ENCODE measurements at regions not wholly inside any gene's neighbourhood (a gene's known extent, or its start where the extent isn't known, plus 50 kb on each side); places are given as distances from the start of the nearest gene placed in this dataset.

- ATAC-seq = peak; percentile 43
- ChIA-PET POLR2A (no interaction called here), CTCF (interaction anchor here (1.2 kb wide), 1 partner anchor 65 kb away, joined by 4 read pairs; no protein-coding TSS in a partner anchor)
- peaks cover 21% of the 10 kb centered on the region for H3K4me1 Mint-ChIP-seq
- H3K27me3 Mint-ChIP-seq (ENCODE audit: low read depth) = no peaks in the 10 kb centered on the region; the same call in none of the 2 replicates
- no peaks in the 10 kb centered on the region for H3K36me3 Mint-ChIP-seq
- H3K9me3 Mint-ChIP-seq = peaks cover 5% of the 10 kb centered on the region
- DNase-seq (ENCODE audit: low spot score) = no peak
- no peak overlapping the region for H3K4me3 Mint-ChIP-seq
- H3K27ac Mint-ChIP-seq = no peak overlapping the region
- TF ChIP-seq CDX4 (CRISPR knock-in tag; IDR thresholded peaks at IDR 0.05; ENCODE audit: borderline replicate concordance) = no peak
Observed at GRCh38 chr16:26710450-26710849, 356.3 kb upstream of the C16orf82 start.

GRCh38 chr16:26712876-26713275 lies 353.9 kb upstream of the C16orf82 start:
- Mint-ChIP-seq H3K27ac (no peak overlapping the region), H3K9me3 (peaks cover 5% of the 10 kb centered on the region), H3K4me1 (peaks cover 21% of the 10 kb centered on the region), H3K4me3 (no peak overlapping the region), H3K36me3 (no peaks in the 10 kb centered on the region), H3K27me3 (ENCODE audit: low read depth) (no peaks in the 10 kb centered on the region; the same call in none of the 2 replicates)
- DNase-seq (ENCODE audit: low spot score) = no peak
- no peak for ATAC-seq
- TF ChIP-seq ZNF281 (CRISPR knock-in tag; IDR thresholded peaks at IDR 0.05) = no peak
- no peak for TF ChIP-seq AR (CRISPR knock-in tag; IDR thresholded peaks at IDR 0.05)
- TF ChIP-seq USF1 (CRISPR knock-in tag; IDR thresholded peaks at IDR 0.05) = no peak
- no peak for TF ChIP-seq CREB1 (CRISPR knock-in tag; IDR thresholded peaks at IDR 0.05)
- TF ChIP-seq FOXP4 (CRISPR knock-in tag; IDR thresholded peaks at IDR 0.05) = no peak
- TF ChIP-seq FOXK1 (CRISPR knock-in tag; IDR thresholded peaks at IDR 0.05) = no peak
- TF ChIP-seq ESRRA (CRISPR knock-in tag; IDR thresholded peaks at IDR 0.05; ENCODE audit: borderline replicate concordance) = no peak
- TF ChIP-seq SOX15 (CRISPR knock-in tag; IDR thresholded peaks at IDR 0.05) = no peak
- no peak for TF ChIP-seq GTF2I (CRISPR knock-in tag; conservative IDR thresholded peaks at IDR 0.05)
- no peak for TF ChIP-seq JAZF1 (CRISPR knock-in tag; IDR thresholded peaks at IDR 0.05)
- no peak for TF ChIP-seq HMGA2 (CRISPR knock-in tag; IDR thresholded peaks at IDR 0.05)
- no peak for TF ChIP-seq ZNF423 (CRISPR knock-in tag; IDR thresholded peaks at IDR 0.05)
- TF ChIP-seq SMAD3 (CRISPR knock-in tag; IDR thresholded peaks at IDR 0.05; ENCODE audit: borderline replicate concordance) = no peak
- no peak for TF ChIP-seq ZNF671 (CRISPR knock-in tag; IDR thresholded peaks at IDR 0.05)
- TF ChIP-seq MAX (CRISPR knock-in tag; IDR thresholded peaks at IDR 0.05) = no peak
- TF ChIP-seq ZNF138 (CRISPR knock-in tag; conservative IDR thresholded peaks at IDR 0.05) = no peak
- no peak for TF ChIP-seq RELA (CRISPR knock-in tag; IDR thresholded peaks at IDR 0.05; ENCODE audit: borderline replicate concordance)
- TF ChIP-seq TEAD1 (CRISPR knock-in tag; IDR thresholded peaks at IDR 0.05) = no peak
- CTCF ChIA-PET = no interaction called here
- POLR2A ChIA-PET = no interaction called here
